ENCODE measurements at regions not wholly inside any gene's neighbourhood (a gene's known extent, or its start where the extent isn't known, plus 50 kb on each side); places are given as distances from the start of the nearest gene placed in this dataset.

- TF ChIP-seq EP300 (IDR thresholded peaks at IDR 0.05; ENCODE audit: borderline replicate concordance in 1 of 2, low read depth in 1 of 2, low read length in 1 of 2): peak in 1 of 2 experiments; percentile 31; a peak in 2 of 4 replicates
- no peak for TF ChIP-seq CHD2 (IDR thresholded peaks at IDR 0.05; ENCODE audit: low read length, partially characterized antibody)
- no peak for TF ChIP-seq TEAD4 (IDR thresholded peaks at IDR 0.05; ENCODE audit: borderline replicate concordance, insufficient read depth)
- TF ChIP-seq, protein P1, sequence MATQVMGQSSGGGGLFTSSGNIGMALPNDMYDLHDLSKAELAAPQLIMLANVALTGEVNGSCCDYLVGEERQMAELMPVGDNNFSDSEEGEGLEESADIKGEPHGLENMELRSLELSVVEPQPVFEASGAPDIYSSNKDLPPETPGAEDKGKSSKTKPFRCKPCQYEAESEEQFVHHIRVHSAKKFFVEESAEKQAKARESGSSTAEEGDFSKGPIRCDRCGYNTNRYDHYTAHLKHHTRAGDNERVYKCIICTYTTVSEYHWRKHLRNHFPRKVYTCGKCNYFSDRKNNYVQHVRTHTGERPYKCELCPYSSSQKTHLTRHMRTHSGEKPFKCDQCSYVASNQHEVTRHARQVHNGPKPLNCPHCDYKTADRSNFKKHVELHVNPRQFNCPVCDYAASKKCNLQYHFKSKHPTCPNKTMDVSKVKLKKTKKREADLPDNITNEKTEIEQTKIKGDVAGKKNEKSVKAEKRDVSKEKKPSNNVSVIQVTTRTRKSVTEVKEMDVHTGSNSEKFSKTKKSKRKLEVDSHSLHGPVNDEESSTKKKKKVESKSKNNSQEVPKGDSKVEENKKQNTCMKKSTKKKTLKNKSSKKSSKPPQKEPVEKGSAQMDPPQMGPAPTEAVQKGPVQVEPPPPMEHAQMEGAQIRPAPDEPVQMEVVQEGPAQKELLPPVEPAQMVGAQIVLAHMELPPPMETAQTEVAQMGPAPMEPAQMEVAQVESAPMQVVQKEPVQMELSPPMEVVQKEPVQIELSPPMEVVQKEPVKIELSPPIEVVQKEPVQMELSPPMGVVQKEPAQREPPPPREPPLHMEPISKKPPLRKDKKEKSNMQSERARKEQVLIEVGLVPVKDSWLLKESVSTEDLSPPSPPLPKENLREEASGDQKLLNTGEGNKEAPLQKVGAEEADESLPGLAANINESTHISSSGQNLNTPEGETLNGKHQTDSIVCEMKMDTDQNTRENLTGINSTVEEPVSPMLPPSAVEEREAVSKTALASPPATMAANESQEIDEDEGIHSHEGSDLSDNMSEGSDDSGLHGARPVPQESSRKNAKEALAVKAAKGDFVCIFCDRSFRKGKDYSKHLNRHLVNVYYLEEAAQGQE (IDR thresholded peaks at IDR 0.05; ENCODE audit: low read depth, low read length): no peak
- TF ChIP-seq FOXM1 (IDR thresholded peaks at IDR 0.05; ENCODE audit: low read depth): no peak
- TF ChIP-seq, protein P2, sequence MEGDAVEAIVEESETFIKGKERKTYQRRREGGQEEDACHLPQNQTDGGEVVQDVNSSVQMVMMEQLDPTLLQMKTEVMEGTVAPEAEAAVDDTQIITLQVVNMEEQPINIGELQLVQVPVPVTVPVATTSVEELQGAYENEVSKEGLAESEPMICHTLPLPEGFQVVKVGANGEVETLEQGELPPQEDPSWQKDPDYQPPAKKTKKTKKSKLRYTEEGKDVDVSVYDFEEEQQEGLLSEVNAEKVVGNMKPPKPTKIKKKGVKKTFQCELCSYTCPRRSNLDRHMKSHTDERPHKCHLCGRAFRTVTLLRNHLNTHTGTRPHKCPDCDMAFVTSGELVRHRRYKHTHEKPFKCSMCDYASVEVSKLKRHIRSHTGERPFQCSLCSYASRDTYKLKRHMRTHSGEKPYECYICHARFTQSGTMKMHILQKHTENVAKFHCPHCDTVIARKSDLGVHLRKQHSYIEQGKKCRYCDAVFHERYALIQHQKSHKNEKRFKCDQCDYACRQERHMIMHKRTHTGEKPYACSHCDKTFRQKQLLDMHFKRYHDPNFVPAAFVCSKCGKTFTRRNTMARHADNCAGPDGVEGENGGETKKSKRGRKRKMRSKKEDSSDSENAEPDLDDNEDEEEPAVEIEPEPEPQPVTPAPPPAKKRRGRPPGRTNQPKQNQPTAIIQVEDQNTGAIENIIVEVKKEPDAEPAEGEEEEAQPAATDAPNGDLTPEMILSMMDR (IDR thresholded peaks at IDR 0.05): no peak
- TF ChIP-seq RAD21 (IDR thresholded peaks at IDR 0.05; ENCODE audit: low read length): no peak
- no peak for TF ChIP-seq TAF1 (IDR thresholded peaks at IDR 0.05; ENCODE audit: borderline replicate concordance, low read depth, low read length)
- TF ChIP-seq EZH2phosphoT487 (IDR thresholded peaks at IDR 0.05; ENCODE audit: borderline replicate concordance, low read depth): no peak
- TF ChIP-seq POLR2AphosphoS5 (IDR thresholded peaks at IDR 0.05; ENCODE audit: low read depth, low read length): no peak
These were observed 203.5 kb upstream of the UBE2E3 start for GRCh38 chr2:180776921-180777320.

Measured in SK-N-SH (cell line).